ENCODE measurements at regions not wholly inside any gene's neighbourhood (a gene's known extent, or its start where the extent isn't known, plus 50 kb on each side); places are given as distances from the start of the nearest gene placed in this dataset.

GRCh38 chr14:38101679-38102078 lies 106.0 kb upstream of the SSTR1 start:
- H3K4me3 ChIP-seq, result no peak overlapping the region
- no peaks in the 10 kb centered on the region for H3K36me3 ChIP-seq (ENCODE audit: insufficient read depth in 1 of 2, low read depth in 1 of 2)
- no peaks in the 10 kb centered on the region for H3K27me3 ChIP-seq (ENCODE audit: insufficient read depth in 3 of 3, low read length in 2 of 3)
- no peak for DNase-seq
- peaks cover 5% of the 10 kb centered on the region for H3K9me3 ChIP-seq
- no peak for ATAC-seq
- no peaks in the 10 kb centered on the region for H3K4me1 ChIP-seq
- WGBS, 3 donors, result 0 to 58% (median 0%) methylated on average over 1 of the region's 1 CpG
- intact Hi-C loops (cut with DNase I), result no loop called here
- no peak for TF ChIP-seq CTCF (IDR thresholded peaks at IDR 0.05)
- no peak overlapping the region for H3K27ac ChIP-seq

DNA sequence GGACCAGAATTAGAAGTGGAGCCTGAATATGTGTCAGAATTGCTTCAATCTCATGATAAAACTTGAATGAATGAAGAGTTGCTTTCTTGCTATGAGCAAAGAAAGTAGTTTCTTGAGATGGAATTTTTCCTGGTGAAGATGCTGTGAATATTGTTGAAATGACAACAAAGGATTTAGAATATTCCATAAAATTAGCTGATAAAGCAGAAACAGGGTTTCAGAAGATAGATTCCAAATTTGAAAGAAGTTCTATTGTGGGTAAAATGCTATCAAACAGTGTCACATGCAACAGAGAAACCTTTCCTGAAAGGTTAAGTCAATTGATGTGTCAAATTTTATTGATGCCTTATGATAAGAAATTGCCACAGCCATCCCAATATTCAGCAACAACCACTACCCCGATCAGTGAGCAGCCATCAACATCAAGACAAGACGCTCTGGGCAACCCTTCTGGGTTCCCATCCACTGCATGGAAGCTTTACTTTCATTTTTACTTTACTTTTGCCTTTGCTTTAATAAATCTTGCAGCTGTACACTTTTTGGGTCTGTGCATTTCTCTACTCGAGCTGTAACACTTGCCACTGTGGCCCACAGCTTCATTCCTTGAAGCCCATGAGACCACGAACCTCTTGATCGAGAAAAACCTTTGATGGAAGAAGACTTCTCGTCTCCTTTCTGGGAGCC lies 104.0 kb upstream of the SSTR1 start:
- no peak for ATAC-seq
- H3K27me3 ChIP-seq (ENCODE audit: insufficient read depth in 3 of 3, low read length in 2 of 3), result no peaks in the 10 kb centered on the region
- DNase-seq, result no peak
- H3K4me3 ChIP-seq, result no peak overlapping the region
- peaks cover 5% of the 10 kb centered on the region for H3K9me3 ChIP-seq
- intact Hi-C loops (cut with DNase I), result no loop called here
- H3K4me1 ChIP-seq, result no peaks in the 10 kb centered on the region
- no peak for TF ChIP-seq CTCF (IDR thresholded peaks at IDR 0.05)
- no peak overlapping the region for H3K27ac ChIP-seq
- 64 to 86% (median 75%) methylated on average over 6 of the region's 6 CpGs for WGBS, 3 donors
- no peaks in the 10 kb centered on the region for H3K36me3 ChIP-seq (ENCODE audit: insufficient read depth in 1 of 2, low read depth in 1 of 2)

- intact Hi-C loops (cut with DNase I), result no loop called here
- Histone ChIP-seq H3K27me3 (ENCODE audit: insufficient read depth in 3 of 3, low read length in 2 of 3) (no peaks in the 10 kb centered on the region), H3K4me3 (no peak overlapping the region), H3K4me1 (no peaks in the 10 kb centered on the region), H3K36me3 (ENCODE audit: insufficient read depth in 1 of 2, low read depth in 1 of 2) (no peaks in the 10 kb centered on the region), H3K27ac (no peak overlapping the region), H3K9me3 (peaks cover 5% of the 10 kb centered on the region)
- TF ChIP-seq CTCF (IDR thresholded peaks at IDR 0.05), result no peak
- ATAC-seq (no peak), DNase-seq (no peak)
- 84 to 87% (median 85%) methylated on average over 9 of the region's 9 CpGs for WGBS, 3 donors
Observed at GRCh38 chr14:38105106-38105702, 102.5 kb upstream of the SSTR1 start.

- no peak for ATAC-seq
- no peak for TF ChIP-seq CTCF (IDR thresholded peaks at IDR 0.05)
- 73 to 88% (median 79%) methylated on average over 2 of the region's 2 CpGs for WGBS, 3 donors
- Histone ChIP-seq H3K4me1 (no peaks in the 10 kb centered on the region), H3K27me3 (ENCODE audit: insufficient read depth in 3 of 3, low read length in 2 of 3) (no peaks in the 10 kb centered on the region), H3K27ac (no peak overlapping the region), H3K9me3 (no peaks in the 10 kb centered on the region), H3K4me3 (no peak overlapping the region), H3K36me3 (ENCODE audit: insufficient read depth in 1 of 2, low read depth in 1 of 2) (no peaks in the 10 kb centered on the region)
- intact Hi-C loops (cut with DNase I), result no loop called here
- DNase-seq, result no peak
Observed at GRCh38 chr14:38107216-38107631, 100.5 kb upstream of the SSTR1 start.

- Histone ChIP-seq H3K27ac (no peak overlapping the region), H3K36me3 (ENCODE audit: insufficient read depth in 1 of 2, low read depth in 1 of 2) (no peaks in the 10 kb centered on the region), H3K27me3 (ENCODE audit: insufficient read depth in 3 of 3, low read length in 2 of 3) (no peaks in the 10 kb centered on the region), H3K4me1 (no peaks in the 10 kb centered on the region), H3K9me3 (no peaks in the 10 kb centered on the region), H3K4me3 (no peak overlapping the region)
- intact Hi-C loops (cut with DNase I), result no loop called here
- no peak for ATAC-seq
- WGBS, 3 donors, result 61 to 64% (median 61%) methylated on average over 2 of the region's 2 CpGs
- DNase-seq, result no peak
- TF ChIP-seq CTCF (IDR thresholded peaks at IDR 0.05), result no peak
Observed at GRCh38 chr14:38108681-38109080, 99.0 kb upstream of the SSTR1 start.

Data from psoas muscle (tissue), 7 donors.